OCI-LY3 (cell line): ENCODE measurements at regions not wholly inside any gene's neighbourhood (a gene's known extent, or its start where the extent isn't known, plus 50 kb on each side); places are given as distances from the start of the nearest gene placed in this dataset.

ENCODE experiments used
- CTCF ChIP-seq: fragments of 200-600, 300-600 bp; sonication (generic); IDR thresholded peaks from 2 replicates; pipeline ENCODE4 v1.5.1; 2014; ENCODE audit warnings: antibody characterized with exemption, low read length, low read depth
- EZH2phosphoT487 ChIP-seq: fragments of 200-600 bp; shearing (Covaris generic); IDR thresholded peaks from 2 replicates; pipeline ENCODE4 v1.6.1; 2018; ENCODE audit warnings: antibody characterized with exemption, mixed run types, low read depth

DNA sequence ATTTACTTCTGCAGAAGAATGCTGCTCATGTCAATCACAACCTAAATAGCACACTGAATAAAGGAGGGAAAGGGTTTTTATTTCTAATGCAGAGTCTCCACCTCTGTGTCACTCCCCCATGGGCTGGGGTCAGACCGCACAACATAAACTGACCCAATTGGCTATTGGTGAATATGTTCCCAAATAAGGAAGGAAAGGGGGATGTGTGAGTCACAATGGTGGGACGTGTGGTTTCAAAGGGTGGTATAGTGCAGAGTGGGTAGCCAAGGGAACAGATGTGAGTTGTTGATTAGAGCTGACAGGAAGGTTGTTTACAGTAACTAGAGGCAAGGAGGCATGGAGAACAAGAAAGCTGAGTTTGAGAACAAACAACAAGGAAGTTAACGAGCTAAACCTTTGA is 491.8 kb downstream of the ZPLD1 start:
- no peak for TF ChIP-seq CTCF
- TF ChIP-seq EZH2phosphoT487 = no peak
